ENCODE measurements at regions not wholly inside any gene's neighbourhood (a gene's known extent, or its start where the extent isn't known, plus 50 kb on each side); places are given as distances from the start of the nearest gene placed in this dataset.

- H3K23me2 ChIP-seq (ENCODE audit: low read depth, low read length): no peaks in the 10 kb centered on the region
- TF ChIP-seq TBP (IDR thresholded peaks at IDR 0.05; ENCODE audit: low read depth, low read length) (no peak), RAD21 (IDR thresholded peaks at IDR 0.05 in 1 of 2, conservative IDR thresholded peaks at IDR 0.05 in 1 of 2; ENCODE audit: low read depth in 2 of 2, low read length in 2 of 2) (no peak), KDM1A (IDR thresholded peaks at IDR 0.05; ENCODE audit: borderline replicate concordance, low read length) (no peak), CEBPB (IDR thresholded peaks at IDR 0.05; ENCODE audit: low read depth, low read length) (no peak), POLR2AphosphoS5 (IDR thresholded peaks at IDR 0.05; ENCODE audit: low read depth, low read length) (no peak), ATF3 (IDR thresholded peaks at IDR 0.05; ENCODE audit: insufficient read depth, low read depth, low read length) (no peak), PHF8 (conservative IDR thresholded peaks at IDR 0.05; ENCODE audit: low read depth, low read length) (no peak), NANOG (IDR thresholded peaks at IDR 0.05; ENCODE audit: insufficient read depth, low read depth, low read length, poor library complexity, severe bottlenecking) (no peak), NRF1 (IDR thresholded peaks at IDR 0.05; ENCODE audit: low read depth, low read length) (no peak), SP2 (IDR thresholded peaks at IDR 0.05; ENCODE audit: low read length) (no peak), RXRA (IDR thresholded peaks at IDR 0.05; ENCODE audit: insufficient read depth, low read depth, low read length) (no peak)
- TF ChIP-seq, protein P1, sequence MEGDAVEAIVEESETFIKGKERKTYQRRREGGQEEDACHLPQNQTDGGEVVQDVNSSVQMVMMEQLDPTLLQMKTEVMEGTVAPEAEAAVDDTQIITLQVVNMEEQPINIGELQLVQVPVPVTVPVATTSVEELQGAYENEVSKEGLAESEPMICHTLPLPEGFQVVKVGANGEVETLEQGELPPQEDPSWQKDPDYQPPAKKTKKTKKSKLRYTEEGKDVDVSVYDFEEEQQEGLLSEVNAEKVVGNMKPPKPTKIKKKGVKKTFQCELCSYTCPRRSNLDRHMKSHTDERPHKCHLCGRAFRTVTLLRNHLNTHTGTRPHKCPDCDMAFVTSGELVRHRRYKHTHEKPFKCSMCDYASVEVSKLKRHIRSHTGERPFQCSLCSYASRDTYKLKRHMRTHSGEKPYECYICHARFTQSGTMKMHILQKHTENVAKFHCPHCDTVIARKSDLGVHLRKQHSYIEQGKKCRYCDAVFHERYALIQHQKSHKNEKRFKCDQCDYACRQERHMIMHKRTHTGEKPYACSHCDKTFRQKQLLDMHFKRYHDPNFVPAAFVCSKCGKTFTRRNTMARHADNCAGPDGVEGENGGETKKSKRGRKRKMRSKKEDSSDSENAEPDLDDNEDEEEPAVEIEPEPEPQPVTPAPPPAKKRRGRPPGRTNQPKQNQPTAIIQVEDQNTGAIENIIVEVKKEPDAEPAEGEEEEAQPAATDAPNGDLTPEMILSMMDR (IDR thresholded peaks at IDR 0.05; ENCODE audit: control extremely low read depth in 1 of 3, insufficient read depth in 1 of 3, low read depth in 1 of 3, low read length in 3 of 3): no peak
- WGBS, 2 experiments (ENCODE audit: extremely low coverage in 1 of 2, insufficient coverage in 1 of 2, insufficient read length in 1 of 2, insufficient replicate concordance in 2 of 2, low coverage in 1 of 2, low lambda C conversion rate in 2 of 2, missing lambda C conversion rate in 1 of 2): 75% methylated on average over 1 of the region's 1 CpG; no CpG with 5 or more reads in 1 of the 2 experiments
- ChIA-PET CTCF (ENCODE audit: partially characterized antibody) (no interaction called here), POLR2A (ENCODE audit: partially characterized antibody) (no interaction called here)
- no peak overlapping the region for H3K4me3 ChIP-seq (ENCODE audit: extremely low read depth in 1 of 4, insufficient read depth in 2 of 4, low read depth in 3 of 4, low read length in 4 of 4)
- no peak overlapping the region for H3K4ac ChIP-seq (replicated peaks; ENCODE audit: insufficient read length, low read depth, low read length)
- no peaks in the 10 kb centered on the region for H3K9me3 ChIP-seq (ENCODE audit: insufficient read depth in 2 of 2, low read depth in 1 of 2, low read length in 1 of 2)
- H3K36me3 ChIP-seq (ENCODE audit: control insufficient read depth in 2 of 4, insufficient read depth in 4 of 4, low read length in 3 of 4): no peaks in the 10 kb centered on the region
- no peak overlapping the region for H2BK15ac ChIP-seq (ENCODE audit: low read length)
- H4K91ac ChIP-seq (replicated peaks; ENCODE audit: insufficient read length, low read length): no peak overlapping the region
- FAIRE-seq: no peak
- no peak overlapping the region for H3K23ac ChIP-seq (ENCODE audit: insufficient read length)
- no peak overlapping the region for H2BK20ac ChIP-seq (ENCODE audit: low read length)
- no peak overlapping the region for H3K4me2 ChIP-seq (ENCODE audit: insufficient read depth in 1 of 2, low read depth in 2 of 2, low read length in 2 of 2)
- H2AFZ ChIP-seq (ENCODE audit: low read length): no peak overlapping the region
- no peaks in the 10 kb centered on the region for H3K79me1 ChIP-seq (ENCODE audit: low read depth, low read length)
- H2BK120ac ChIP-seq (replicated peaks; ENCODE audit: low read depth, low read length): no peak overlapping the region
- no peak overlapping the region for H3K56ac ChIP-seq (replicated peaks; ENCODE audit: insufficient read length, low read depth, low read length)
- no peak overlapping the region for H2BK12ac ChIP-seq (ENCODE audit: low read depth, low read length)
- H3K79me2 ChIP-seq (ENCODE audit: control insufficient read depth in 1 of 2, insufficient read depth in 2 of 2, low read length in 2 of 2): no peaks in the 10 kb centered on the region
- no peak overlapping the region for H3K18ac ChIP-seq (ENCODE audit: extremely low read depth, low read length)
- H3K27ac ChIP-seq (ENCODE audit: low read depth, low read length): no peak overlapping the region
- H4K5ac ChIP-seq (ENCODE audit: insufficient read length, low read depth, low read length): no peak overlapping the region
- no peak overlapping the region for H3K14ac ChIP-seq (ENCODE audit: insufficient read length)
- no peak overlapping the region for H4K8ac ChIP-seq (ENCODE audit: extremely low read depth, insufficient read depth, low read length)
- no peak overlapping the region for H2BK5ac ChIP-seq (ENCODE audit: low read depth, low read length)
- no peaks in the 10 kb centered on the region for H3K4me1 ChIP-seq (replicated peaks in 1 of 4; ENCODE audit: control insufficient read depth in 3 of 4, insufficient read depth in 4 of 4, low read length in 3 of 4)
- H3K27me3 ChIP-seq (replicated peaks in 1 of 4; ENCODE audit: control insufficient read depth in 3 of 4, extremely low read depth in 1 of 4, insufficient read depth in 3 of 4, low read length in 3 of 4): no peaks in the 10 kb centered on the region
- DNase-seq (ENCODE audit: low read depth in 1 of 2, low spot score in 2 of 2): no peak
- H4K20me1 ChIP-seq (replicated peaks in 1 of 2; ENCODE audit: control insufficient read depth in 1 of 2, insufficient read depth in 2 of 2, low read length in 2 of 2): no peaks in the 10 kb centered on the region
- H3K9ac ChIP-seq (replicated peaks in 1 of 4; ENCODE audit: extremely low read depth in 1 of 4, low read depth in 3 of 4, low read length in 3 of 4): no peak overlapping the region
- H2AK5ac ChIP-seq (ENCODE audit: low read depth, low read length): no peak overlapping the region
Observed at GRCh38 chr13:48840366-48840765, 135.3 kb upstream of the FNDC3A start.
